Loucy (cell line): ENCODE measurements at regions not wholly inside any gene's neighbourhood (a gene's known extent, or its start where the extent isn't known, plus 50 kb on each side); places are given as distances from the start of the nearest gene placed in this dataset.

Experiments
- H2AFZ ChIP-seq: fragments of 200-600 bp; sonication (generic); 2 replicates; pipeline ENCODE4 v1.6.0; 2016; ENCODE audit warnings: antibody characterized with exemption, mild to moderate bottlenecking, low read length, moderate library complexity
- H3F3A ChIP-seq: fragments of 200-600 bp; 2 replicates; pipeline ENCODE4 v1.6.0; 2016; ENCODE audit warnings: antibody characterized with exemption, low read depth, mild to moderate bottlenecking
- H3K27me3 ChIP-seq: fragments of 200-600 bp; sonication (generic); 2 replicates; pipeline ENCODE4 v1.6.1; 2014; ENCODE audit warnings: low read length, mild to moderate bottlenecking; ENCODE audit not compliant: insufficient read depth, poor library complexity, severe bottlenecking
- H3K36me3 ChIP-seq: fragments of 200-600 bp; sonication (generic); 2 replicates; pipeline ENCODE4 v1.6.1; 2016; ENCODE audit warnings: low read length; ENCODE audit not compliant: insufficient read depth
- H3K4me1 ChIP-seq: fragments of 200-600 bp; sonication (generic); 2 replicates; pipeline ENCODE4 v1.5.1; 2014; ENCODE audit warnings: low read length, mild to moderate bottlenecking; ENCODE audit not compliant: insufficient read depth, poor library complexity, severe bottlenecking
- H3K4me2 ChIP-seq: fragments of 200-600 bp; sonication (generic); 2 replicates; pipeline ENCODE4 v1.6.0; 2014; ENCODE audit warnings: antibody characterized with exemption, low read length, low read depth, mild to moderate bottlenecking; ENCODE audit not compliant: poor library complexity, severe bottlenecking
- H3K4me3 ChIP-seq: fragments of 200-600 bp; sonication (generic); 2 replicates; pipeline ENCODE4 v1.5.1; 2014; ENCODE audit warnings: low read length, mild to moderate bottlenecking, mixed read lengths; ENCODE audit not compliant: poor library complexity, severe bottlenecking
- H3K79me2 ChIP-seq: fragments of 200-600 bp; sonication (generic); 2 replicates; pipeline ENCODE4 v1.6.1; 2014; ENCODE audit warnings: low read length; ENCODE audit not compliant: insufficient read depth
- H3K9ac ChIP-seq: fragments of 200-600 bp; sonication (generic); 2 replicates; pipeline ENCODE4 v1.6.0; 2014; ENCODE audit warnings: mild to moderate bottlenecking, low read depth, low read length, moderate library complexity; ENCODE audit not compliant: poor library complexity, severe bottlenecking
- H3K9me2 ChIP-seq: fragments of 200-600 bp; sonication (generic); replicated peaks from 2 replicates; pipeline ENCODE4 v1.6.1; 2016; ENCODE audit warnings: low read depth, low read length, mixed read lengths
- H3K9me3 ChIP-seq: fragments of 200-600 bp; sonication (generic); 2 replicates; pipeline ENCODE4 v1.6.1; 2014; ENCODE audit warnings: mild to moderate bottlenecking, antibody characterized with exemption, low read length, low read depth; ENCODE audit not compliant: insufficient read depth
- H4K20me1 ChIP-seq: fragments of 200-600 bp; sonication (generic); 2 replicates; pipeline ENCODE4 v1.6.0; 2014; ENCODE audit warnings: antibody characterized with exemption, low read length, mild to moderate bottlenecking; ENCODE audit not compliant: insufficient read depth, poor library complexity, severe bottlenecking
- CTCF ChIP-seq: fragments of 200-600 bp; sonication (generic); conservative IDR thresholded peaks from 2 replicates; pipeline ENCODE4 v1.5.1; 2014; ENCODE audit warnings: mild to moderate bottlenecking, antibody characterized with exemption, low read length
- EZH2phosphoT487 ChIP-seq: fragments of 200-600 bp; IDR thresholded peaks from 2 replicates; pipeline ENCODE4 v1.6.1; 2018; ENCODE audit warnings: antibody characterized with exemption, mild to moderate bottlenecking, moderate library complexity, borderline replicate concordance

- Histone ChIP-seq H4K20me1 (no peaks in the 10 kb centered on the region), H3K36me3 (no peaks in the 10 kb centered on the region), H3K4me2 (no peak overlapping the region), H3F3A (no peaks in the 10 kb centered on the region), H2AFZ (no peak overlapping the region), H3K9ac (no peak overlapping the region), H3K4me3 (no peak overlapping the region), H3K79me2 (no peaks in the 10 kb centered on the region), H3K9me3 (no peaks in the 10 kb centered on the region), H3K27me3 (no peaks in the 10 kb centered on the region), H3K4me1 (no peaks in the 10 kb centered on the region), H3K9me2 (no peaks in the 10 kb centered on the region)
- no peak for TF ChIP-seq CTCF
Observed at GRCh38 chr5:164742025-164742424, 1236.6 kb downstream of the MAT2B start.

GRCh38 chr5:164746723-164747122 is 1241.3 kb downstream of the MAT2B start:
- no peaks in the 10 kb centered on the region for H3K9me2 ChIP-seq
- no peak overlapping the region for H2AFZ ChIP-seq
- no peaks in the 10 kb centered on the region for H3K9me3 ChIP-seq
- no peak overlapping the region for H3K4me2 ChIP-seq
- no peak overlapping the region for H3K4me3 ChIP-seq
- H3K36me3 ChIP-seq, result no peaks in the 10 kb centered on the region
- no peak overlapping the region for H3K9ac ChIP-seq
- no peak for TF ChIP-seq EZH2phosphoT487
- TF ChIP-seq CTCF, result no peak
- H3K4me1 ChIP-seq, result no peaks in the 10 kb centered on the region
- H3K27me3 ChIP-seq, result no peaks in the 10 kb centered on the region
- no peaks in the 10 kb centered on the region for H3K79me2 ChIP-seq
- H3F3A ChIP-seq, result no peaks in the 10 kb centered on the region
- no peaks in the 10 kb centered on the region for H4K20me1 ChIP-seq

GRCh38 chr5:164747371-164747770 is 1242.0 kb downstream of the MAT2B start:
- Histone ChIP-seq H3K79me2 (no peaks in the 10 kb centered on the region), H3K27me3 (no peaks in the 10 kb centered on the region), H4K20me1 (no peaks in the 10 kb centered on the region), H3K36me3 (no peaks in the 10 kb centered on the region), H3K4me1 (no peaks in the 10 kb centered on the region), H3F3A (no peaks in the 10 kb centered on the region), H3K4me3 (no peak overlapping the region), H2AFZ (no peak overlapping the region), H3K4me2 (no peak overlapping the region), H3K9ac (no peak overlapping the region), H3K9me3 (no peaks in the 10 kb centered on the region), H3K9me2 (no peaks in the 10 kb centered on the region)
- TF ChIP-seq CTCF (no peak), EZH2phosphoT487 (no peak)
